Activated T-helper 9 cell treated with anti-CD3 and anti-CD28 coated beads, Interleukin-2, amount 50 U/mL, for 16 hours (primary cell): ENCODE measurements at regions not wholly inside any gene's neighbourhood (a gene's known extent, or its start where the extent isn't known, plus 50 kb on each side); places are given as distances from the start of the nearest gene placed in this dataset.

Source experiments
- DNase-seq: peaks from one replicate; pipeline ENCODE4 v3.0.0-alpha.2; 2020; ENCODE audit warnings: low read depth

DNA sequence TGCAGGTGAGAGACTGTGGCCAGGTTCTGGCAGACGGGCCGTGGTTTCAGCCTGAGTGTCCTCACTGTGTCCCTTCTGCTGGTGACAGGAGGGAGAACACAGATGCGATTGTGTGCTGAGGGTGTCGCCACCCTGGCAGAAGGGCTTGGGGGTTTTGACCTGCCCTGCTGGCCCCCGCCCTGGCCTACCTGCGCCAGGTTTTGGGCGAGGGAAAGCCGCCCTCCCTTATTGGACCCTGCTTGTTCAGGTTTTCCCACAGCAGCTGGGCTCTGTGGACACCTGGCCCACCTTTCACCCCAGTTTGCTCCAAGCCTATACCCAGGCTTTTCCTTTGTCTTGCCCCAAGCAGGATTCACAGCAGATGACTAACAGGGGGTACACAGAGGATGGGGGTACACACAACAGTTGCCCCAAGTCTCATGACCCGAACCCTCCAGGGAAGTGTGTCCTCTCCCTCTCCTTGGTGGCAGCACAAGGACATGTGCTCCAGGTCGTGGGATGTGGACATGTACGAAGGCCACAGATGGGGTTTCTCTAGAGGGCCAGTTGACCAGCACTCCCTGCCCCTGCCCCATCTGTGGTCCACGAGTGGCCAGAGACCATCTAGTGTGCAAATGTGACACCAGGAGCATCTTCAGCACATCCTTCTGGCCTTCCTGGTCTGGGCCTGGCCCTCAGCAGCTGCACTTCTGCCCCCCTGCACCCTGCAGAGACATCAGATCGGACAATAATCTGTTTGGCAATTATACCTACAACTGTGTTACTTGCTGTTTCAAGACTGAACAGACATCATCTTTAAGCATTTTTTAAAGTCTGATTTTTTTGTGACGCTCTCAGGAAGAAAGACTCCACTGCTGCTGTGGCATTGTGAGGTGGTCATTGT is 265.8 kb upstream of the IRX4 start:
- no peak for DNase-seq

DNA sequence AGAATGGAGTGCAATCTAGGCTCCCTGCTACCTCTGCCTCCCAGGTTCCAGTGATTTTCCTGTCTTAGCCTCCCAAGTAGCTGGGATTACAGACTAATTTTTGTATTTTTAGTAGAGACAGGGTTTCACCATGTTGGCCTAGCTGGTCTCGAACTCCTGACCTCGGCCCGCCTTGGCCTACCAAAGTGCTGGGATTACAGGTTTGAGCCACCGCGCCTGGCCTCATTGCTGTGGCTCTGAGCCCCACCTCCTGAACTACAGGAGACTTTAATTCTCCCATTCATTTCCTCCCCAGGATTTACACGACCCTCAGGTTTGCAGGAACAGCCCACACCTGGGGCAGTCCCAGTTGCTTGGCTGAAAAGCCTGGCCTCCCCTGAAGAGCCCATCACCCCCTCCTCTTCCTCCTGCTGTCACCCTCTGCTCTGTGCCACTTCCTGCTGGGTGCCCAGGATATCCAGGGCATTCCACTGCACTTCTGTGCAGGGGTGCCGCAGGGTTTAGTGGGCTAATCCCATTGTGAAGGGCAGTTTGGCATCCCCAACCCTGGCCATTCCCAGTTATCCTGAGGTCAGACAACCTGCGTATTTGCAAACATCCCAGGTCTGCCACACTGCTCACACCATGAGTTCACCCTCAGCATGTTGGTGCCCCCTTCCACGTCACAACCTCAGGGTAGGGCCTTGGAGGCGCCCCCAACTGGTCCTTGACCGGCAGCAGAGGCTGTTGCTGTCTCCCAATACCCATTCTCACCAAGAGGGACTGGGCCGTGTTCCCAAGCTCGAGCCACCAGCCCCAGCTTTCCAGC is 265.0 kb upstream of the IRX4 start:
- no peak for DNase-seq

DNA sequence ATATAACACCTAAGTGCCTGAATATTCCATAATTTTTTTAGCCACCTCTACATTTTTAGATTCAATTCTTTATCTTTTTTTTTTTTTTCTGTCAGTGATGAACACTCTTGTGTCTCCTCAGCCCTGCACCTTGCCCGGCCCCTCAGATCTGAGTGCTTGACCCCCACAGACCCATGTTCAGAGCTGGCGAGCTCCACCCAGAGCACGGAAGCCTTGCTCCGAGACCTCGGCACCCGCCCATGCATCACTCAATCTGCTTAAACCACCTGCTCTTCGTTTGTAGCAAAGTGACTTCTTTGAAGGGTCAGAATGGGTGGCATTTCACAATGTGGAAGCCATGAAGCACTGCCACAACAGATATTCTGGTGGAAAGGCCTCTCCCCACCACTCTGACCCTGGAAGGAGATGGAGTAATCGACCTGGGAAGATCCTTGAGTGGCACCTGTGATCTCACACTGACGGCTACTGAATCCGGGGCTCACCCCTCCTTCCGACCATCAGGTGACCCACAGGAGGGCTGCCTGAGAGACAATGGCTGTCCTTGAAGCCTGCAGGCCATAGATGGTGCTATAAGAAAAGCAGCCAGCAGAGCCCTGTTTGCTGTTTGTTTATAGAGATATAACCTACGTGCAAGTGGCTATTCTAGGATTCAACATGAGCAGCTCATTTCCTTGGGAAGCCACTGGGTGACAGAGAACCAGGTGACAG is 261.1 kb upstream of the IRX4 start:
- no peak for DNase-seq

DNA sequence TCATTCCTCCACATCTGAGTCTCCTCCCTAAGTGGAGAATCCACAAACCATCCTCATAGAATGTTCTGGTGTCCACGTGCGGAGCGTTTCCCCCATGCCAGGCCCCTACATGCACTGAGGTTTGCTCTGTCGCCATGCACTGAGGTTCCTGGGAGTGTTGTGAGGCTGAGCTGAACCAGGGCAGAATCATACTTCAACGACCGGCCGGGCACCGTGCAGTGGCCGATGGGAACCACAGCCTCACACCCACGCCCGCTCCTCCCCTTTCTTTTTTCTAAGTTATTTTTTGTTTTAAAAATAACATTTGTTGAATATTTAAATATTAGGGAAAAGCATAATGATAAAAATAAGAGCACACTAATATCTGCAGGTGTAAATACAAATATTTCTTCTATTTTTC is 260.4 kb upstream of the IRX4 start:
- DNase-seq: no peak

DNA sequence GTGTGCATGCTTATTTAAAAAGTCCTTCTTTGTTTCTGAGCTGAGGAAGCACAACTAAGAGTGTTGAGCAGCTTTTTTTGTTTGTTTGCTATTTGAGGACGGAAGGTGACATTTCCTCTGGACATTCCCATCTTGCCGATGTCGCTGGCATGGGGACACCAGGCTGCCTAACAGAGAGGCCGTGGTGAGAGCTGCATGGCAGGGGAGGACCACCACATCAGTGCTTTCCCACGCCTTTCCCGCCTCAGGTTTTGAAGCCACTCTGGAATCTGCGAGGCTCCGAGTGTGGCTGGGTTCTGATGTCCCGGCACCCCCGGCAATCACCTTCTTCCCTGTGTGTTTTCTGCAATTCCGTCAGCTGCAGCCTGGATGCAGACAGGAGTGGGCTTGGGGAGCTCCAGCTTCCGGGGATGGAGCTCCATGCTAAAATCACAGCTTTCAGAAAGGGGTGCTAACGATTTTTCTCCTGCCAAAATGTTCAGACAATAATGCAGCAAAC is 259.8 kb upstream of the IRX4 start:
- no peak for DNase-seq

DNA sequence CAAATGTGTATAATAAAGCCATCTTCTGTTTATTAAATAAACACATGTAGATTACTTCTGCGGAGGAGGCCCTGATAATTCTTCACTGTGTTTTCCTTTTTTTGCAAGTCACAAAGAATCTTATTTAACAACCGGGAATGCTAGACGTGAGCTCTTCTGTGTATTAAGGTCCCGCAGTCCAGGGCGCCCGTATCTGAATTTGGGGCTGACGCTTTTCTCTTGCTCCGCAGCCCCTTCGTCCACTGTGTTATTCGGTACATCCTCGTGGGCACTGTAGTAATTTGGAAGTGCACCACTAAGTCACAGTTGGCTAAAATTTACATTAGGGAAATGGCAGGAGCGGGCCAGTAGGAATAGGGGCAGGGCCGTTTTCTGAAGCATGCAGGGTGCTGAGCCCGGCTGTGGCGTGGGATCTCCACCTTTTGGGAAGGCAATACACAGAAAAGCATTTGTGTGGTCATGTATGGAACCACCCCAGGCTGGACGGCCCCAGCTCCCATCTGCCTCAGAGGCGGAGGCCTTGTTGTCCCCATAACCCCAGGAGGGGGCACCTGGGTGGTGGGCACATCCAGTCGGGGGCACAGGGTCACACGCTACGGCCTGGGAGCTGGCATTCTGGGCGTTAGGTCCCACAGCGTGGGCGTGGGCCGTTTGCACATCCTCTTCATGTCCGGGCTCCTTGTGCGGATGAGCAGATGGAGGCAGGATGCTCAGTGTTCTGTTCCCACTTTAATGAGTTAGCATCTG is 258.7 kb upstream of the IRX4 start:
- no peak for DNase-seq

DNA sequence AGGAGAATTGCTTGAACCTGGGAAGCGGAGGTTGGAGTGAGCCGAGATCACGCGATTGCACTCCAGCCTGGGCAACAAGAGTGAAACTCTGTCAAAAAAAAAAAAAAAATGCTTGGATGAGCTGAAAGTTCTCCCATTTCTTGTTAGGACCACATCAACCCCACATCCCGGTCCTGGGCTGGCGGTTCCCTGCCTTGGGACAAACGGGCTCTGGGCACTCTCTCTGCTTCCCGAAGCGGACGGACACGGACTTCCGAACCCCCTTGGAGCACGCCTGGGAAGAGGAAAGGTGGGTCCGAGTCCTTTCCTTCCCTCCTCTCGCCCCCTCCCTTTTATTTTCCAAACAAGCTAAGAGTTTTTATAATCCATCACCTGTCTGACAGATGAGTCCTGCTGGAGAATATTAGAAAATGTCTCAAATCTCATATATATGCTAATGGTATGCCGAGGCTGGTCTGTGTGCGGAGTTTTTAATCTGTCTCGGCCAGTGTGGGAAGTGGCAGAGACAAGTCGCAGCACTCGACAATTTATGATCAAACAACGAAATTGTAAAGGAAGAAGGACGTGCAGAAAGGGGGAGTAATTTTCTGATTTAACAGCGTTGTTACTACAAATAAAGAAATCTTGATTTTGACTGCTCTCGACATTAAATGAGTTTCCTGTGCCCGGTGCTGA is 257.9 kb upstream of the IRX4 start:
- no peak for DNase-seq

DNA sequence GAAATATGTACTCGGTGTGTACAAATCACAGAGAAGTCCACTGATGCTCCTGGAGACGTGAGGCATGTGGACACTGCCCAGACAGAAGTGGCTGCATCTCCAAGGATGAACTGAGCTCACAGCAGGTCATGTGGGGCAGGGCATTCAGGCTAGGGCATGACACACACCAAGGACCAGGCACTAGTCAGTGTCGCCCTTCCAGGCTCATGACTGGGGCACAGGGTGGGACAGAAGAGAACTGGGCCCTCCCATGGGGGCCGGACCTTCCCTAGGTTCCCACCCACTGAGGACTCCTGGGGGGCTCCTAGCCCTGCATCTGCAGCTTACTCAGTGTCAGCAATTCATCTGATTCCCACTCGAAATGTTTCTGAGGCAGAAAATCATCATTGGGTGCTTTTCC is 256.8 kb upstream of the IRX4 start:
- DNase-seq: no peak

DNA sequence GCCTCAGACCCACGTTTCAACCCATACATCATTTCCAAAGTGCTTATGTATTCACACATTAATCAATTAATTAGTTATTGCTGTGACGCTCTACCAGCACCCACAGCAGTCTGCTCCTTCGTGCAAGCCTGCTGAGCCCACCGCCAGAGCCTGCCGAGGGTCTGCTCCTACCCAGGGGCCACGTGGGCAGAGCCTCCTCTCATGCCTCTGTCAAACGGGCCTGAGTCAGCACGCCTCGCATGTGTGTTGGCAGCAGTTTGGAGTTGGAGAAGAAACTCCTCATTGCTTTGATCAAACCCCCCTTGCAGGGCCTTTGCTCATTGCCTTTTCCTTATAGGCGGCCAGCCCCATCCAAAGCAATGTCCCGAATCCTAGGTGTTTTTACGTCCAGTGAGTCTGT is 256.2 kb upstream of the IRX4 start:
- no peak for DNase-seq

DNA sequence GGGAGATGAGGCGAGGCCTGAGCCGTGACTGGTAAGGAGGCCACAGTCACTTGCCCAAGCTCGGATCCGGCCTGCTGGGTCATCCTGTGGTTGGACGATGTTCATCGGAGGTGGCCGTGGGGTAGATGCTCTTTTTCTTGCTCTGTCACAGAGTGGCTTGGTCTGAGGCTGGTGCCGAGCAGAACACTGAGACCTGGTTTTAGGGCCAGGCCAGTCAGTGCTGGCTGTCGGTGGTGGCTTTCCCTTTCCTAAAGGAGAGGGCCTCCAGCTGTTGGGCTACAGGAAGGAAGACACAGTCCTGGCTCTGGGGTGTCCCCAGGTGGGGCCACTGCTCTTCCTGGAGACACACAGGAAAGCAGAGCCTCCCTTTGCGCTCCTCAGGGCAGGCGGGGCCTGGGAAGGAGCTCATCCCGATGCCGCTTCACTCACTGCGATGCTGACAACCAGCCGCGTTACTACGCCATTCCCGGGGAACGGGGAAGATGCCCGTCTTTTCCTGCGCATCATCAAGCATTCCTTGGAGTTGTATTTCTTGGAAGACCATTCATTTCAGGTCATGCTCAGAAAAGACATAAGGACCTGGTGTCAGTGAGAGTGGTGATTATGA is 254.8 kb upstream of the IRX4 start:
- no peak for DNase-seq

DNA sequence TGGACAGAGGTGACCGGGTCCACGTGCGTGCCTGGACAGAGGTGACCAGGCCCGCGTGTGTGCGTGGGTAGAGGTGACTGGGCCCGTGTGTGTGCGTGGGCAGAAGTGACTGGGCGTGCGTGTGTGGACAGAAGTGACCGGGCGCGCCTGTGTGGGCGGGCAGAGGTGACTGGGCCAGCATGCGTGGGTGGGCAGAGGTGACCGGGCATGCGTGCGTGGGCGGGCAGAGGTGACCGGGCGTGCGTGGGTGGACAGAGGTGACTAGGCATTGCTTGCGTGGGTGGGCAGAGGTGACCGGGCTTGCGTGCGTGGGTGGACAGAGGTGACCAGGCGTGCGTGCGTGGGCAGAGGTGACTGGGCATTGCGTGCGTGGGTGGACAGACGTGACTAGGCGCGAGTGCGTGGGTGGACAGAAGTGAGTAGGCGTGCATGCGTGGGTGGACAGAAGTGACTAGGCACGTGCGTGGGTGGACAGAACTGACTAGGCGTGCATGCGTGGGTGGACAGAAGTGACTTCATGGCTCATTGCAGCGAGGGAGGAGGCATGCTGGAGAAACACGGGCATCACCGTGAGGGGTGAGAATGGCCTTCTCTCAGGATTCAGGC is 254.1 kb upstream of the IRX4 start:
- no peak for DNase-seq

DNA sequence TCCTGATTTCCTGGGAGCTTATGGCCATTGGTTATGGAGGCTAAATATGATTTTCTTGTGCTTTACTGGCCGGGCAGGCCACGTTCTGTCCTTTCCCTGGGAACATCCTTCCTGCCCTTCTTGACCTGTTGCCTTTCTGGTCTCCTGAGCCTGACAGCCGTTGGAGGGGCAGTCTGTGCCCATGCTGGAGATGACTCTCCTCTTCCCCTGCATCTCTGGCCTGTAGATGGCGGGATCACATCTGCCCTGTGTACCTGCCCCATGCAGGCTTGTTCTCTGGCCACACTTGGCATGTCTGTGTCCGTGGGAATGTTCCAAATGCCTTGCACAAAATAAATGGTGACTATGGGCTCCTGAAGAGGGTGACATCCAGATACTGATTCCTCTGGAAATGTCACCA is 253.1 kb upstream of the IRX4 start:
- no peak for DNase-seq

DNA sequence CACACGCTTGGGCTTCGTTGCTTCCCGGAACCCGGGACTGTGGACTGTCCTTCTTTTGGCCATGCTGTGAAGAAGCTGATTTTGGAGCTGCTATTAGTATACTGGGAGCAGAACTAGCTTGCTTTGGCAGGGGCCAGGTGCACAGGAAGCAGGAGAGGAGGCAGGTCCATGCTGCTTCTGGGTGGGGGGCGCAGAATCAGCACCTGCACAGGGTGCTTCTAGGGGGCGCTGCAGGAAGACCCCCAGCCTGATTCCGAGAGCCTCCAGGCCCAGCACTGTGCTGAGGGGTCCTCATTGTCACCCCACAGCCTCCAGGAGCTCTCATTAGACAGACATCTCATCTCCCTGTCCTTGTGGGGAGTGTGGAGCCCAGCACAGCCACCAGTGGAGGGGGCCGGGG is 252.6 kb upstream of the IRX4 start:
- DNase-seq: no peak

DNA sequence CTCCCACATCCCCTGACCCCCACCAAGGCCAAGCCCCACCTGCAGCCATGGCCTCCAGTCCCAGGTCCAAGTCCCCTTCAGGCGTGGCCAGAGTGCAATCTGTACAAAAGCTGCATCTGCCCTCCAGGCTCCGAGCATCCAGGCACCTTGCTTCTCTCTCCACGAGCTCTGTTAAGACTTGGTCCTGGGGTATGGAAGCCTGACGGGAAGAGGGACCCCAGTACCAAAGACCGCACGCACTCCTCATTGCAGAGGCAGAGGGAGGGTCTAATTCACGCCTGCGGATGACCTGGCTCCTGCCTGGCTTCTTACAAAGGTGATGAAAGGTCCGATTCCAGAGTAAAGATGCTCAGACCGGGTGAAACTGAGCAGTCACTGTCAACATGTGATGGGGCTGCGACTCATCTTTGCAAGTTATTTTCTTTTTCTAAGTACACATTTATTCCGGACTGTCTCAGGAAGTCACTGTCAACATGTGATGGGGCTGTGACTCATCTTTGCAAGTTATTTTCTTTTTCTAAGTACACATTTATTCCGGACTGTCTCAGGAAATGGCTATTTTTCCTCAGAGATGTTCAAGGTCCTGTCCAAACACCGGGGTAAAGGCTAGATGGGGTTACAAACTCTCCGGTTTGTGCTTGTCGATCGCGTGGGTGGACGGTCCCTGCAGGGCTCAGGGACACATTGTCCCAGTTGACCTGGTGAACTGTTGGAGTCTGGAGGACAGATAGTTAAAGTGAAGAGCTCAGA is 252.0 kb upstream of the IRX4 start:
- DNase-seq: no peak

DNA sequence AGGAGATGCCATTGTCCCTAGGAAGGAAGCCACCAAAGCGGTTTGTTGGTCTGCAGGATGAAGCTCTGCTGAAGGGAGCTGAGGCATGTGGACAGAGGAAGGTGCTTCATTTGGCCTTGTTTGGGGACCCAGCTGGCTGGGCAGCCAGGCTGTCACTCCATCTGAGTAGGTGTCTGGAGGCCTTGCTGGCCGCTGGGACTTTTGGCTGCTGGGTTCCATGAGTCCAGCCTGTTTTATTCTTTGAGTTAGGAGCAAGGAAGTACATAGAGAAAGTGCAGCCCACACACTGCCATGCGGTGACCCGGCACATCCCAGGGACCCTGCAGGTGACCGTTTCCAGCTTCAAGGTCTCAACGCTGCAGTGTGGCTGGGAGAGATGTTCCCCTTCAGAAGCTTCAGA is 251.2 kb upstream of the IRX4 start:
- DNase-seq: no peak

DNA sequence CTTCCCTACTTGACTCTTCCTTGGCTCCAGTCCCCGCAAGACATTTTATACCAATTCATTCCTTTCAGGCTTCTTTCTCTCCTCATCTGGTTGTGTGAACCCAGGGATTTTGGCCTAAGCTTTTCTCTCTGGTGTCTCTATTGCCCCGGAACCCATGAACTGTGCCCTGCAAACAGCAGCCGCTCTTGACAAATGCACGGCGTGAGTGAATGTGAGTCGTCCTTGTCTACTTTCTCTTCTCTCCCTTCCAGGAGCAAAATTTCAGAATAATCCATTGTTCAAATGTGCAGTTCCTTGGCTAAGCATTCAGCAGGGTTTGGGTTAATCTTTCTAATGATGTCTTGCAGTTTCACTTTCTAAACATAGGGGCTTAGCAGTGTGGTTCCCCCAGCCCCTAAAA is 250.4 kb upstream of the IRX4 start:
- no peak for DNase-seq

DNA sequence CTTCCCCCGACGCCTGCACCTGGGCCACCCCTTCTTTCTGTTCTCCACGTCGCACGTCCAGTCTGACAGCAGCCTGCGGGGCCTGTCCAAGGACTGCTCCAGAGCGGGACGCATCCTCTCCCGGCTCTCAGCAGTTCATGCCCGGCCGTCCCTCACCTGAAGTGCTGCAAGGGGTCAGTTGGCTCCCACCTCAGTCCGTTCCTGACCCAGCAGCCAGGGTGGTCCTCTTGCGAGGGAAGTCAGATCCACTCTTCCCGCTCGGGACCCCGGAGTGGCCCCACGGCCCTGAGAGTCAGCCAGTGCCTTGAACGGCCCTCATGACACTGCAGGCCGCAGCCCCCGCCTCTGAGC is 249.7 kb upstream of the IRX4 start:
- no peak for DNase-seq

DNA sequence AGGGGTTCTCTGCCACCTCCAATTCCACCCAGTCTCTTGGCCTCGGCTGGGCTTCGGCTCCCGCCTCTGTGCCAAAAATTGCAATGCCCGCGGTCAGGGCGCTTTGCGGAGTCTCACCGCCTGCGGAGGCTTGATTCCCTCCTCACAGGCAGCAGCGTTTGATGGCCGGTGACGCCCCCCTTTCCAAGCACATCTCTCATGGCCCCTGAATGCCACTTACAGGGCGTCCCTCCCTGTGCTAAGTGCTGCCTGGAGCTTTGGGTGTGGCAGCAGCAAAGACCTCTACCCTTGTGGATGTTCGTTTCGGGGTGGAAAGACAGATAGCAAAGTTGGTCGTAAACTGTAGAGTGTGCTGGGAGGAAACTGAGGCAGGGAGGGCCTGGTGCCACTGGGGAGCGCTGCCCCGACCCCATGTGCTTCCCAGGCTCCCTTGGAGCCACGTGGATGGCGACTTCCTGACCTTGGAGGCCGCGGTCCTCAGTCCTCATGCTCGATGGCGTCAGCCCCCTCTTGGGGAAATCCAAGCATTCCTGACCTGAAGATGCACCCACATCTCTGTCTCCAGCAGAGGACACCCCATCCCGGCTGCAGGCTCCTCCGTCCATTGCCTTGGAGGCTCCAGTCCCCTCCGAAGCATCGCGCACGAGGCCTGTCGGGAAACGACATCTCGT is 249.2 kb upstream of the IRX4 start:
- DNase-seq: no peak

DNA sequence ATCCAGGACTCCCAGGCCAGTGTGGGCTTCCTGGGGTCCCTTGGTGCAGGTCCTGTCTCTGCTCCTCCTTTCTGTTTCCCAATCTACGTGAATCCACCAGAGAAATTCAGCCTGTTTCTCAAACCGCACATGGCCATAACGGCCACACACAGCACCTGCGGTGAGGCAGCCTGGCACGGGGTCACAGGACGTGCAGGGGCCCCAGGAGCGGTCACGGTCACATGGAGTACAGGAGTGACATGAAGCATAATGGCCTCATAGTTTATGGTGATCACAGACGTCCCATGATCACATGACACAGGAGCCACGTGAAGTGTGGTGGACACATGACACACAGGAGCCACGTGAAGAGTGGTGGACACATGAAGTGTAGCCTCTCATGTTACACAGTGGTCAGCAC is 248.5 kb upstream of the IRX4 start:
- DNase-seq: no peak
